ENCODE measurements at regions not wholly inside any gene's neighbourhood (a gene's known extent, or its start where the extent isn't known, plus 50 kb on each side); places are given as distances from the start of the nearest gene placed in this dataset.
A peak's percentile ranks its signal among the peaks of the same experiment; 100 is the strongest.
"Not testable (repeated sequence)": the region's sequence is repeated elsewhere in the genome, so short reads cannot be mapped to it uniquely, and the experiment has no call there.

DNA sequence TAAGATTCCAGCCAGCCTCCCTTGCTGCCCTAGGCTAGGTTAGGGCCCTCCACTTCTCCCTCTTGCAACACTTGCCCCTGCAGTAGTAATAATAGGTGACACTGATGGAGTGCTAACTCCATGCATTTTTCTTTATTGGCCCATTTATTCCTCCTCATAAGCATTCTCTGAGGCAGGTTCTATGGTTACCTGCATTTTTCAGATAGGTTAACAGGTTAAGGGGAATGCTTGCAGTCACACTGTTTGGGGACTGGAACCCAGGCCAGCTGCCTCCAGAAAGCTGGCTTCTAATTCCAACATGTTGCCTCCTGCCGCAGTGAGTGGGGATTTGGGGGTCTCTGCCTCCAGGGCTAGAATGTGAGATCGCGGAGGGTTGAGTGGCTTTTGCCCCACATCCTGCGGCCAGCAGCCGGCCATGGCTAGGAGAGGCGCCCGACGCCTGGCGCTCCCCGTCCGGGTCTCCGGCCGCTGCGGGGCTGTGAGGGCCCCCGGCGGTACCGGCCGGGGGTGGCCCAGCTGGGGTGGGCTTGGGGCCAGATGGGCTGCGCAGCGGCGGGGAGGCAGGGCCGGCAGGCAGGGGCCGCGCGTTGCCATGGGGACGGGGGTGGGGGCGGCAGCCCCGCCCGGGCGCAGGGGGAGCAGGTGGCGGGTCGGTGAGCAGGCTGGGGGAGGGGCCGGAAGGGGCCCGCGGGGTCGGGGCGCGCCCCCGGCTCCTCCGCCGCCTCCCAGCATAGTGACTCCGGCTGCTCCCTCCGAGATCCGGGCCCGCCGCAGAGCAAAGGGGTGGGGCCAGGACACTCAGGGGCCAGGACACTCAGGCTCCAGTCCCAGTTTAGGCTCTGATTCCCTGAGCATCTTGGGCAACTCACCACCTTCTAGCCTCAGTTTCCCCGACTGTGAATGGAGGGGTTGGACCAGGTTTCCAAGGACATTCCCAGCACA lies 68.4 kb upstream of the SSBP3 start:
- peak; percentile 64 for DNase-seq (ENCODE audit: low spot score)

DNA sequence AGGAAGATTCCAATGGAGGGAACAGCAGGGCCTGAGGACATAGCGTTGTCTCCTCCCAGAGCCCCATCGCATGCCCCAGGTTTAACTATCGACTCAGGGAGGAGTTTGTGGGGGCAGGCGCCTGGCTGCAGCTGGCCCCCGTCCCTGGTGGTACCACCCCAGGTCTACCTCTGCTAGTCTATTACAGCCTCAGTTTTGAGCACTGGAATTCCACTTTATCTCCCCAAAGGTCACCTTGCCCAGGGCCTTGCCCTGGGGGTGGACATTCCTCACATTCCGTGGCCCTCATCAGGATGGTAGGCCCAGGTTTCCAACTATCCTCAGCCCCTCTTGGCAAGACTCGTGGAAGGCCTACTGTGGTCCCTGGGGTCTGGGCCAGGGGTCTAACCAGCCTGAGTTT lies 65.4 kb upstream of the SSBP3 start:
- DNase-seq (ENCODE audit: low spot score), result no peak

DNA sequence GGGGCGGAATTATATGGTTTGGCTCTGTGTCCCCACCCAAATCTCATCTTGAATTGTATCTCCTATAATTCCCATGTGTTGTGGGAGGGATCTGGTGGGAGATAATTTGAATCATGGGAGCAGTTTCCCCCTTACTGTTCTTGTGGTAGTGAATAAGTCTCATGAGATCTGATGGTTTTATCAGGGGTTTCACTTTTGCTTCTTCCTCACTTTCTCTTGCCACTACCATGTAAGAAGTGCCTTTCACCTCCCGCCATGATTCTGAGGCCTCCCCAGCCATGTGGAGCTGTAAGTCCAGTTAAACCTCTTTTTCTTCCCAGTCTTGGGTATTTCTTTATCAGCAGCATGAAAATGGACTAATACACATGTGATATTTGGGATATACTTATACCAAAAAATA lies 63.2 kb upstream of the SSBP3 start:
- DNase-seq (ENCODE audit: low spot score), result not testable (repeated sequence)

DNA sequence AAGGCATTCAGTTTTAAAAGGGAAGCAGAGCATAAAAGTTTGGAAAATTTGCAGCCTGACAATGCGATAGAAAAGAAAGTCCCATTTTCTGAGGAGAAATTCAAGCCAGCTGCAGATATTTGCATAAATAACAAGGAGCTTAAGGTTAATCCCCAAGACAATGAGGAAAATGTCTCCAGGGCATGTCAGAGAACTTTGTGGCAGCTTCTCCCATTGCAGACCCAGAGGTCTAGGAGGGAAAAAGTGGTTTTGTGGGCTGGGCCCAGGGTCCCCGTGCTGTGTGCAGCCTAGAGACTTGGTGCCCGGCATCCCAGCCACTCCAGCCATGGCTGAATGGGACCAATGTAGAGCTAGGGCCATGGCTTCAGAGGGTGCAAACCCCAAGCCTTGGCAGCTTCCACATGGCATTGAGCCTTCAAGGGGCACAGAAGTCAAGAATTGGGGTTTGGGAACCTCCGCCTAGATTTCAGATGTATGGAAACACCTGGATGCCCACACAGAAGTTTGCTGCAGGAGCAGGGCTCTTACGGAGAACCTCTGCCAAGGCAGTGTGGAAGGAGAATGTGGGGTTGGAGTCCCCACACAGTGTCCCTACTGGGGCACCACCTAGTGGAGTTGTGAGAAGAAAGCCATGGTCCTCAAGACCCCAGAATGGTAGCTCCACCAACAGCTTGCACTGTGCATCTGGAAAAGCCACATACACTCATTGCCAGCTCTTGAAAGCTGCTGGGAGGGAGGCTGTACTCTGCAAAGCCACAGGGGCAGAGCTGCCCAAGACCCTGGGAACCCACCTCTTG lies 62.3 kb upstream of the SSBP3 start:
- not testable (repeated sequence) for DNase-seq (ENCODE audit: low spot score)

DNA sequence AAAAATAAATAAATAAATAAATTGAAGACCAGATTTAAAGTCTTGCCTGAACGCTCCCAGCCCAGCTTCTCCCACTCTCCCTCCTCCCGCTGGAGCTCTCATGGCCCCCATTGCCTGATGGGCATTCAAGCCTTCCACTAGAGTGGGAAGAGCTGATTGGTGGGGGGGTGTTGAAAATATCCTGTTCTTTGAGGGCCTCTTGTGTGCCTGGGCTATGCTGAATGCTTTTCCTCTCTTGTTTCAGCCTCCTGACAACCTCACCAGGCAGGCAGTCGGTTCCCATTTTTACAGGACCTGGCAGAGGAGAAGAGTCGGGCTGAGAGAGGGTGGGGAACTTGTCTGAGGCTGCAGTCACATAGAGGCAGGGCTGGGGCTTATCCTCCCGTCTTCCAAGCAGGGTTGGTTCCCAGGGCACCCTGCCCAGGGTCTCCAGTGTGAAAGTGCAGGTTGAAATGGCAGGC lies 59.2 kb upstream of the SSBP3 start:
- no peak for DNase-seq (ENCODE audit: low spot score)

DNA sequence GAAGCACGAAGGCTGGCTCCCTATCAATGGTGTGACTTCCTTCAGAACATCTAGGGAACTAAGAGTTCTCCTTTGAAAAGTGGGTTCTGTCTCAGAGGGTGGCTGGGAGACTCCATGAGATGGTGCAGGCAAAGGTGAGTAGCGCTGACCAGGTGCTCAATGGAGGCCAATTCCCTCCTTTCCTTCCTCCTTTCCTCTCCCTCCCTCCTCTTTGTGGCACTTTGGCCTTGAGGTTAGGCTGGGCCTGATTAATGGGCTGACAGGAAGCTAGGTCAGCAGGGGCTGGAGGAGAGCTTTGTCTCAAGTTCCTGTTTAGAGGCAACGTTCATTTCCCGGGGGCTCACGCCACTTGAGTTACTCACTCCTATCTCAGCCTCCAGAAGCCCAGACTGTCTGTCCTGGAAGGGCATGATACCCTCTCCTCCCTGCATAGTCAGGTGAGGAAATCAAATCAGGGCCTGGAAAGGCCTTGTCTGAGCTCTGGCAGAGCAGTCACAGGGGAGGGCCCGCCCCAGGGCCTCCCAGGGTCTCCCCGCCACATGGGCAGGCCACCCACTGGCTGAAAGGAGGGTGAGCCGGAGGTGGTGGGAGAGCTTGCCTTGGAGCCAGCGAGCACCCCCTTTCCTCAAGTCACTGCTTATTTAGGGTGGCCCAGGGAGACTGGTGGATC lies 58.4 kb upstream of the SSBP3 start:
- no peak for DNase-seq (ENCODE audit: low spot score)

DNA sequence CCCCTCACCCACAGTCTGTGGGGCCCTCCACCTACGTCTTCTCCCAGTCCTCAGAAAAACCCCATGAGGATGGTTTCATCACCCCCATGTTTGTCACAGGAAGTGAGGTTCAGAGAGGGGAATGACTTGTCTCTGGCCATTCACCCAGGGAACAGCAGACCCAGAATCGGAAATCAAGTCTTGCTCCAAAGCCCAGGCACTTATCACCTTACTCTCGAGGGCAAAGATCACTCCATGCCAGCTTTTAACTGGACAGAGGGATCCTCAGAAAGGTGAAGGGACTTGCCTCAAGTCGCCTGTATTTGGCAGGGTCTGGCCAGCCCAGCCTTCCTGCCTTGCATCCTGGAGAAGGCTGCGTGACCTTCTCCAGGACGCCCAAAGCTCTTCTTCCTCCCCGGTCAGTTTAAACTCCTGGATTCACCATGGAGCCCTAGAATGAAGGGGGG lies 57.9 kb upstream of the SSBP3 start:
- no peak for DNase-seq (ENCODE audit: low spot score)

DNA sequence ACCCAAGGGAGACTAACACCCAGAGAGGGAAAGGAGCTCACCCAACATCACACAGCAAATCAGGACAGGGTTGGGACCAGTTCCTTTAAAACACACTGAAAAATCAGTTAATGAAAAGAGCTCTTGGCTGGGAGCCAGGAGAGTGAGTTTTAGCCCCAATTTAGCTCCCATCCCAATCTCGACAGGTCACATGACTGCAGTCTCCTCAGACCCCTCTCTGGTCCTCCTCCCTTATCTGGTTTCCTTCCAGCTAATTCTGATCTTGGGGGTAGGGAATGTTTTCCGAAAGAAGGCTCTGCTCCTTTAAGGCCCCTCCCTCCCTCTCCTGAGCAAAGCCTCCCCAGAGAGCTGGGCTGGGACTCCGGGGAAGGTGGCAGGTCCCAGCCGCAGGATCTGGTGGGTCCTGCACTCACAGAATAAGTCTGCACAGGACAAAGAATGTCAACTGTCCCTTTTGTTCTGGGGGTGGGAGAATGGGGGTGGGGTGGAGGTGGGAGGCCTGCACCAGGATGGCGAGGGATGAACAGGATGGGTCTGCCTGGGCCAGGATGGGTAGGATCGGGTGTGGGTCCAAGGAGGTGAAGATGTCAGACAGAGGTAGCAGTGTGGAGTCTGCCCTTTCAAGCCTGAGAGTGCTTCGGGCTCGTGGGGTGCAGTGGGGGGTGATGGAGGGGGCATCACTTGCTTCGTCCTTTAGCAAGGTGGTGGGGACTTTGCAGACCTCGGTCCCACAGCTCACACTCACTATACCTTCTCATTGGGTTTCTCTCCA lies 57.3 kb upstream of the SSBP3 start:
- DNase-seq (ENCODE audit: low spot score), result peak; percentile 68

DNA sequence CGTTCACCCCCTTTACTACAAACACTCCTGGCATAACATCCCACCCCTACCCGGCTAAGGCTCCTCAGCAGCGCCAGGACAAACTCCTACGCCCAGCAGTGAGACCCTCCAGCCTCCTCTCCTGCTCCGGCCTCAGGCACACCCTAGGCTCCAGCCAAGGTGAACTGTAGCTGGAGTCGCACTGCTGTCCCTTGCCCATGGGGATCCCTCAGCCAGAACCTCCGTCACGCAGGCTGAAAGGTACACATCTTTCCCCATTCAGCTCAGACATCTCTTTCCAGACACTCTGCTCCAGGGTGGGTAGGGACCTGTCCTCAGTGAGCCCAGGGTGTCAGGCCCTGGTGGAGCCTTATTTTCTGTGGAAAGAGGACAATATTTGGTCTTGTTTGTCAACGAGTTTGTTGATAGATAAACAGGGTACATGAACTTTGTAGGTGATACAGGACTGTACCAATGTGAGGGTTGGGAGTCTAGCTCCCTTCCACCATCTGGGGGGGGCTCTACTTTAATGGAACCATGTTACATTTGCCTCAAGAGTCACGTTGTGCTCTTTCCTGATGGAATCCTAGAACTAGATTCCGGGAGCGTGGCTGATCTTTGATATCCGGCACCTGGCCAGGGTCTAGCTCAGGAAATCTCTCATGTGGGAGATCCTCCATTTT lies 56.5 kb upstream of the SSBP3 start:
- DNase-seq (ENCODE audit: low spot score), result no peak

DNA sequence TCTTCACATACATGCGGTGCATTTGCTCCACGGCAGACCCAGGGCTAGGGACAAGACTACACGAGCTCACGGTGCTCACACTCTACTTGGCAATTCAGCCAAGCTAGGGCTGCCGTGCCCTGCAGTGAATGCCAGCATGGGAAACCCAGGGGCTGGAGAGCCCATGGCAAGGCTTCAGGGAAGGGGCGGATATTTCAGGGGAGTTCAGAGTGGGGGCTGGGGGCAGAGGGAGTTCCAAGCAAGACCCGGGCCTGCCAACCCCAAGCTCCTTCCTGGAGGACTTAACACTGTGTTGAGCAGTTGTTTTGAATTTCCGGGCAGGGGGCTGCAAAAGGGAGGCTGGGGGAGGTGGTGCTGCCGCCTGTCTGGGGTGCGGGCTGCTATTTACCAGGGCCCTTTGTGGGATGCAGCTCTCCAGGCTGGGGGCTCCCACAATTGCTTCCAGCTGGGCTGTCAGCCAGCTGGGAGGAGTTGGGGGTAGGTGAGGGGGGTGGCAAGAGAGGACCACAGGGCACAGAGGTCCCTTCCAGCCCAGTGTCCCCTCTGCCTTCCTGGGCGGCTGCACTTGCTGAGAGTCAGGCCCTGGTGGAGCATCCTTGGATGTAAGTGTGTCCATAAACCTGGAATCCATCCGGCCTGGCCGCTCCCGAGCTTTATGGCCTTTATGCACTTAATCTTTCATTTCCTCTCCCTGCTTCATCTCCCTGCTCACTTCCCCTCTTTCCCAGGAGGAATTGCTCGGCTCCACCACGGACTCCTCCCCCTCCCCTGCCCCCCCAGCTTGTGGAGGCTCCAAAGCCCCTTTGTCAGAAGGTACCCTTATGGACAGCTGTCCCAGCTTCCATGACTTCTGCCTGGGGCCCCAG lies 55.8 kb upstream of the SSBP3 start:
- no peak for DNase-seq (ENCODE audit: low spot score)

DNA sequence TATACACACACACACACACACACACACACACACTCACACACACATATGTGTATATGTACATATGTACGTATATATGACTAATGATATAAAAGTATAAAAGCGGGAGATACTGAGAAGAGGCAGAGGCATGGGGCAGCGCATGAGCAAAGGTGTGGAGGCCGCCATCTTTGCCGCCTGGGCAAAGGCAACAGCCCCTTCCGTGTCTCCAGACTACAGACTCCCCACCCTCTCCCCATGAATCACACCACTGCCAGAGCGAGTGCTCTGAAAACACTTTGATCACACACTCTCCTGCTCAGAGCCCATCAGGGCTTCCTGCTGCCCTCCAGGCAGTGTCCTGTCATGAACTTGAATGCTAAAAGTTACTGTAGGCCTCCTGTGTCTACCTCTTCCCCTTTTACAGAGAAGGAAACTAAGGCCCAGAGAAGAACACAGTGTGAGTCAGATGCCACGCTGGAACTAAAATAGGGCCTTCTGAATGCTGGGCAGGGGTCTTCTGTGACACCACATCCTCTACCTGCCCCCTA lies 54.7 kb upstream of the SSBP3 start:
- DNase-seq (ENCODE audit: low spot score), result no peak

DNA sequence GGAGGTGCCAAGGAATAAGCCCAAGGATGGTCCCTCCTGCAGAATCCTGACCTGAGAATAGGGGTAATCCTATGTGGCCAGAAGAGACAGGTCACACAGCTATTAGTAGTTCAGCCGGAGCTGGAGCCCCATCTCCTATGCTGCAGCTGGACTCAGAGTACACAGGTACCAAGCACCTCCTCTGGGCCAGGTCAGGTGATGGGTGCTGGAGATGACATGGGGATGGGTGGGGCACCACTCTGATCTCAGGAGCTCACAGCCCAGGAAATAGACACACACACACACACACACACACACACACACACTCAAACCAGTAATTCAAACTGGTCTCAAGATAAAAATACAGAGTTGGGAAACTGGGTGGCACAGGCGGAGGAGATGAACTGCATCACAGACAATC lies 54.2 kb upstream of the SSBP3 start:
- DNase-seq (ENCODE audit: low spot score), result no peak

DNA sequence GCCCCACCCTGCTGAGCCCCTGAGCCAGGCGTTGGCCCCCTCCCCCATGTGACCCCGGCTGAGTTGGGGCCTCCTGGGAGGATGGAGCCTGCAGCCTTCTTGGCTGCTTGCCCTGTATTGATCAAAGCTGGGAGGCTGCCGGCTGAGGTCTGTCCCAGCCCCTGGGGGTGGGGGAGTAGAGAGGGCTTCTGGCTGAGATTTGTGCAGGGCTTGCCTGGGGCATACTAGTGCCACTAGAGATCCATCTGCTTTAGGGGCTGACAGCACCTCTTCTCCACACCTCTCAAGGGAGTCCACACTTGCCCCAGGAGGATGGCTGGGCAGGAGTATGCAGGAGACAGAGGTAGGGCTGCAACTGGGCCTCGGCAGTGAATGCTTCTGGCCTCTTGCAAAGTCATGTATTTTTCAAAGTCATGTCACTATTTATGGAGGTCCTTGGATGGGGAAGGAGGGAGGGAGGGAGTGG lies 53.6 kb upstream of the SSBP3 start:
- peak; percentile 78 for DNase-seq (ENCODE audit: low spot score)

DNA sequence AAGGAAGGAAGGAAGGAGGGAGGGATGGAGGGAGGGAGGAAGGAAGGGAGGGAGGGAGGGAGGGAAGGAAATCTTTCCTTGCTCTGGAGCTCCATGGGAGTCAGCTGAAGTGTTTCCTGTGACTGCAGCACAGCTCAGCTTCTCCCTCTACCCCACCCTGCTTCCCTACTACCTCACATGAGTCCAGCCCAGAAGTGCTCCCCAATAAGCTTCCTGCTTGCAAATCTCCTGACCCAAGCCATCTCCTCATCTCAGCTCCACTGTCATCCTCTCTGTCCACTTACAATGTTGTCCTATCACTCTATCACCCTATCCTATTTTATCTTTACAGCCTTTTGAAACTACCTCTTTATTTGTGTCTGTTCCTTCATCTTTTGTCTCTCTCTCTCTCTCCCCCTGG lies 52.9 kb upstream of the SSBP3 start:
- DNase-seq (ENCODE audit: low spot score), result no peak

DNA sequence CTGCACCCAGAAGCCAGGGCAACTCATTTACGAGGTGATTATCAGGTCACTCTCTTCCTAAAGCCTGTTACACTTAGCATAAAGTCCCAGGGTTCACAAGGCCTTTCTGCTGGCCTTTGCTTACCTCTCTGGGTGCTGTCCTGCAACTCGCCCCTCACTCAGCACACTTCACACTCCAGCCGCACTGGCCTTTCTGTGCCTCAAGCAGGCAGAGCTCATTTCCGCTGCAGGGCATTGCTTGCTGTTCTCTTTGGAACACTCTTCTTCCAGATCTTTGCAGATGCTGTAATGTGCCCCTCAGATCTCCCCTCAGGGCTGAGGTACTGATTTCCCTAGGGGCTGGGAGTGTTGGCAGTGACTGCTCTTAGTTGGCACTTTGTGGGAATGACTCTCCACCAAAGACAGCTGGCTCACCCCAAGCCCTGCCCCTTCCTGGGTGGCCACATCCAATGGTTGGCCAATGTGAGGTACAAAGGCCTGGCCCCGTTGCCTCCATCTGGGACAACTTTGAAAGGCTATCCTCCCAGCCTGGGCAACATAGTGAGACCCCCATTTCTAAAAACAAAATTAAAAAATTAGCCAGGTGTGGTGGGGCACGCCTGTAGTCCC lies 50.8 kb upstream of the SSBP3 start:
- DNase-seq (ENCODE audit: low spot score), result no peak

DNA sequence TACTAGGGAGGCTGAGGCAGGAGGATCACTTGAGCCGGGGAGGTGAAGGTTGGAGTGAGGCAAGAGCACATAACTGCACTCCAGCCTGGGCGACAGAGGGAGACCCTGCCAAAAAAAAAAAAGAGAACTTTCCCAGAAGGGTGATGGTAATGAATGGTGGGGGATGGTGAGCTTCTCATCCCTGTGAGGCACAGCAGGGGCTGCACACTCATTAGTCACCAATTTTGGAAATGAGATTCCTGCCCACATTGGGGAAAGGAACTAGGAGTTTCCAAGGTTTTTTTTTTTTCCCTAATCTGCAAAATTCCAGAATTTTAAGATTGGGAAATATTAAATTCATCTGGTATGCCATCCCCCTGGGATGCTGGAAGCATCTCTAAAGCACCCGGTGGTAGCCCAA lies 50.2 kb upstream of the SSBP3 start:
- no peak for DNase-seq (ENCODE audit: low spot score)

All from SK-N-DZ (cell line).